ENCODE measurements at regions not wholly inside any gene's neighbourhood (a gene's known extent, or its start where the extent isn't known, plus 50 kb on each side); places are given as distances from the start of the nearest gene placed in this dataset.

- WGBS (ENCODE audit: insufficient coverage, low coverage, missing lambda C conversion rate), result 86% methylated on average over 4 of the region's 4 CpGs
- FAIRE-seq (no peak), ATAC-seq (peak; percentile 10; the same call in 2 of the 3 replicates), DNase-seq (ENCODE audit: extremely low read depth in 1 of 4, low spot score in 3 of 4) (no peak)
- H3K79me2 ChIP-seq (ENCODE audit: control insufficient read depth, insufficient read depth, low read length), result no peaks in the 10 kb centered on the region
- intact Hi-C loops (cut with micrococcal nuclease), result loop anchor here (5.0 kb wide), 1 partner anchor 60 kb away; no protein-coding TSS in a partner anchor
- peaks cover 9 to 38% of the 10 kb centered on the region in 2 experiments for H3K4me1 ChIP-seq (replicated peaks in 1 of 2; ENCODE audit: control insufficient read depth in 2 of 2, insufficient read depth in 2 of 2, low read length in 2 of 2)
- H3K27me3 ChIP-seq (ENCODE audit: control insufficient read depth in 2 of 2, insufficient read depth in 2 of 2, low read length in 2 of 2), result no peaks in the 10 kb centered on the region
- in situ Hi-C loops (cut with MboI), result no loop called here
- H2AFZ ChIP-seq (ENCODE audit: low read depth, low read length), result peak overlapping the region; percentile 83
- H3K9me1 ChIP-seq (ENCODE audit: control insufficient read depth, insufficient read depth, low read length), result no peaks in the 10 kb centered on the region
- H3K36me3 ChIP-seq (ENCODE audit: control insufficient read depth, insufficient read depth, low read length), result no peaks in the 10 kb centered on the region
- ChIA-PET CTCF (ENCODE audit: low intra/inter-chr PET ratio) (no interaction called here), POLR2A (no interaction called here)
- TF ChIP-seq, protein P1, sequence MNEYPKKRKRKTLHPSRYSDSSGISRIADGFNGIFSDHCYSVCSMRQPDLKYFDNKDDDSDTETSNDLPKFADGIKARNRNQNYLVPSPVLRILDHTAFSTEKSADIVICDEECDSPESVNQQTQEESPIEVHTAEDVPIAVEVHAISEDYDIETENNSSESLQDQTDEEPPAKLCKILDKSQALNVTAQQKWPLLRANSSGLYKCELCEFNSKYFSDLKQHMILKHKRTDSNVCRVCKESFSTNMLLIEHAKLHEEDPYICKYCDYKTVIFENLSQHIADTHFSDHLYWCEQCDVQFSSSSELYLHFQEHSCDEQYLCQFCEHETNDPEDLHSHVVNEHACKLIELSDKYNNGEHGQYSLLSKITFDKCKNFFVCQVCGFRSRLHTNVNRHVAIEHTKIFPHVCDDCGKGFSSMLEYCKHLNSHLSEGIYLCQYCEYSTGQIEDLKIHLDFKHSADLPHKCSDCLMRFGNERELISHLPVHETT (CRISPR knock-in tag; conservative IDR thresholded peaks at IDR 0.05 in 1 of 2, IDR thresholded peaks at IDR 0.05 in 1 of 2), result no peak
- TF ChIP-seq E4F1 (CRISPR knock-in tag; IDR thresholded peaks at IDR 0.05; ENCODE audit: borderline replicate concordance) (no peak), ZC3H11A (IDR thresholded peaks at IDR 0.05; ENCODE audit: low read depth, low read length) (no peak), TOE1 (IDR thresholded peaks at IDR 0.05; ENCODE audit: borderline replicate concordance) (no peak), TOE1 (CRISPR knock-in tag; IDR thresholded peaks at IDR 0.05; ENCODE audit: borderline replicate concordance, low read depth) (no peak), MAZ (CRISPR knock-in tag; conservative IDR thresholded peaks at IDR 0.05 in 1 of 2, IDR thresholded peaks at IDR 0.05 in 1 of 2) (no peak), HDAC2 (IDR thresholded peaks at IDR 0.05) (no peak), ZNF184 (CRISPR knock-in tag; IDR thresholded peaks at IDR 0.05) (no peak), EP300 (IDR thresholded peaks at IDR 0.05; ENCODE audit: low read length) (no peak), TRIM28 (IDR thresholded peaks at IDR 0.05) (no peak), POLR2G (IDR thresholded peaks at IDR 0.05; ENCODE audit: low read depth, low read length) (no peak), CBX2 (IDR thresholded peaks at IDR 0.05; ENCODE audit: insufficient read depth, low read length, poor library complexity, severe bottlenecking) (no peak), OTX1 (CRISPR knock-in tag; IDR thresholded peaks at IDR 0.05) (no peak), XRCC3 (IDR thresholded peaks at IDR 0.05) (no peak), UBTF (IDR thresholded peaks at IDR 0.05; ENCODE audit: borderline replicate concordance in 1 of 2, low read depth in 2 of 2, low read length in 2 of 2) (no peak), ZBTB8A (IDR thresholded peaks at IDR 0.05; ENCODE audit: partially characterized antibody) (no peak)
- H3K9ac ChIP-seq (ENCODE audit: insufficient read depth in 1 of 2, low read depth in 2 of 2, low read length in 2 of 2), result peak overlapping the region in 1 of 2 experiments; percentile 24; a peak in 1 of 4 replicates
- H3K4me3 ChIP-seq, result no peak overlapping the region
- H4K20me1 ChIP-seq (replicated peaks; ENCODE audit: control insufficient read depth, insufficient read depth, low read length), result no peaks in the 10 kb centered on the region
- no TSS peak for BruUV-seq (replicated peaks)
- peak overlapping the region; percentile 78 for H3K27ac ChIP-seq (ENCODE audit: extremely low read depth, low read depth, low read length)
- H3K9me3 ChIP-seq (replicated peaks; ENCODE audit: control insufficient read depth, insufficient read depth, low read depth, low read length), result peaks cover 6% of the 10 kb centered on the region
- no peak overlapping the region for H3K4me2 ChIP-seq (ENCODE audit: insufficient read depth, low read length)
These were observed 79.3 kb upstream of the TSPAN8 start for GRCh38 chr12:71237128-71237527.
